ENCODE measurements at regions not wholly inside any gene's neighbourhood (a gene's known extent, or its start where the extent isn't known, plus 50 kb on each side); places are given as distances from the start of the nearest gene placed in this dataset.

DNA sequence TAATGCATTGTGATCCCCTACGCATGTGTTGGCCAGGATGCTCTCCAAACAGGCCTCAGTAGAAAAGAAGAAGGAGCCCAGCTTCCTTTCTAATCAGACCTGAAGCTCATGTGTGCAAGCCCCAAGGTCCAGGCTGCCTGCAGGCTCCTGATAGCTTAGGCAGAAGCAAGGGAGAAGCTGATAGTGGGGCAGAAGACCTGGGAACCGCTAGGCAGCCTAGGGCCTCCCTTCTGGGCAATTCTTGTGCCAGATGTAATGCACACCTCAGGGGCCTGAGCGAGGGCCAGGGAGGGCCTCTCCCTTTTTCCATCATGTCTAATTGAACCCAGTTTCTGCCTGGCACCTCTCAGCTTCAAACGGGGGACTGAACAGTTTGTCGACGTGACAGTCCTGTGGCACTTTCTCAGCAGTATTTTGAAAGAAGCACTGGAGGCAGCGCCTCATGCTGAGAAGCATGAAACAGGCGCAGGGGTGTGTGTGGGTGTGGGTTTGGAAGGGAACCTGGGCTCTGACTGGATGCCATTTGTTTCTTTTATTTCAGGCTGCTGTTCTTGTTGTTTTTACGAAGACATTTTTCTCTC lies 212.8 kb downstream of the PIK3R1 start:
- H3K27ac Mint-ChIP-seq (ENCODE audit: unreplicated experiment): no peak overlapping the region
- H3K4me3 Mint-ChIP-seq (ENCODE audit: unreplicated experiment): no peak overlapping the region
- no peak for DNase-seq (ENCODE audit: low spot score)
- no peaks in the 10 kb centered on the region for H3K9me3 Mint-ChIP-seq (ENCODE audit: unreplicated experiment)
- no peaks in the 10 kb centered on the region for H3K36me3 Mint-ChIP-seq (ENCODE audit: low read depth, unreplicated experiment)
- H3K27me3 Mint-ChIP-seq (ENCODE audit: unreplicated experiment): no peaks in the 10 kb centered on the region
- peaks cover 14% of the 10 kb centered on the region for H3K4me1 Mint-ChIP-seq (ENCODE audit: unreplicated experiment)
- TF ChIP-seq, protein P1, sequence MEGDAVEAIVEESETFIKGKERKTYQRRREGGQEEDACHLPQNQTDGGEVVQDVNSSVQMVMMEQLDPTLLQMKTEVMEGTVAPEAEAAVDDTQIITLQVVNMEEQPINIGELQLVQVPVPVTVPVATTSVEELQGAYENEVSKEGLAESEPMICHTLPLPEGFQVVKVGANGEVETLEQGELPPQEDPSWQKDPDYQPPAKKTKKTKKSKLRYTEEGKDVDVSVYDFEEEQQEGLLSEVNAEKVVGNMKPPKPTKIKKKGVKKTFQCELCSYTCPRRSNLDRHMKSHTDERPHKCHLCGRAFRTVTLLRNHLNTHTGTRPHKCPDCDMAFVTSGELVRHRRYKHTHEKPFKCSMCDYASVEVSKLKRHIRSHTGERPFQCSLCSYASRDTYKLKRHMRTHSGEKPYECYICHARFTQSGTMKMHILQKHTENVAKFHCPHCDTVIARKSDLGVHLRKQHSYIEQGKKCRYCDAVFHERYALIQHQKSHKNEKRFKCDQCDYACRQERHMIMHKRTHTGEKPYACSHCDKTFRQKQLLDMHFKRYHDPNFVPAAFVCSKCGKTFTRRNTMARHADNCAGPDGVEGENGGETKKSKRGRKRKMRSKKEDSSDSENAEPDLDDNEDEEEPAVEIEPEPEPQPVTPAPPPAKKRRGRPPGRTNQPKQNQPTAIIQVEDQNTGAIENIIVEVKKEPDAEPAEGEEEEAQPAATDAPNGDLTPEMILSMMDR (IDR thresholded peaks at IDR 0.05; ENCODE audit: unreplicated experiment): no peak

DNA sequence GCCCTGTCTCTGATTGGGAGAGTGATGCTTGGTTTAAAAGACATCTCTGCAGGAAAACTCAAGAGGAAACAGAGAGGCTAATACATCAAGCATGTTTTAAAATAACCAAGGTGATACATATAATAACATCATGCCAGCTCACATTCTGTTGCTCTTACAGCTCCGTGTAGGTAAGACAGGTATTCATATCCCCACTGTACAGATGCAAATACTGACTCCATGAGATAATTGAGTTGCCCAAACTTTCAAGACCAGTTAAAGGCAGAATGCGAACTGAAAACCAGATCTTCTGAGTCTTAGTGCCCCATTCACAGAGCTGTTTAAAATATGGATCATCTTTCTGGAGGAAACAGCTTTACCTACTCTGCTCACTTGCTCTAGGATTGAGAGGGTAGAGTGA lies 214.0 kb downstream of the PIK3R1 start:
- Mint-ChIP-seq H3K4me3 (ENCODE audit: unreplicated experiment) (no peak overlapping the region), H3K4me1 (ENCODE audit: unreplicated experiment) (peaks cover 23% of the 10 kb centered on the region), H3K27ac (ENCODE audit: unreplicated experiment) (no peak overlapping the region), H3K27me3 (ENCODE audit: unreplicated experiment) (no peaks in the 10 kb centered on the region), H3K36me3 (ENCODE audit: low read depth, unreplicated experiment) (no peaks in the 10 kb centered on the region), H3K9me3 (ENCODE audit: unreplicated experiment) (no peaks in the 10 kb centered on the region)
- TF ChIP-seq, protein P1 (IDR thresholded peaks at IDR 0.05; ENCODE audit: unreplicated experiment): no peak
- no peak for DNase-seq (ENCODE audit: low spot score)

DNA sequence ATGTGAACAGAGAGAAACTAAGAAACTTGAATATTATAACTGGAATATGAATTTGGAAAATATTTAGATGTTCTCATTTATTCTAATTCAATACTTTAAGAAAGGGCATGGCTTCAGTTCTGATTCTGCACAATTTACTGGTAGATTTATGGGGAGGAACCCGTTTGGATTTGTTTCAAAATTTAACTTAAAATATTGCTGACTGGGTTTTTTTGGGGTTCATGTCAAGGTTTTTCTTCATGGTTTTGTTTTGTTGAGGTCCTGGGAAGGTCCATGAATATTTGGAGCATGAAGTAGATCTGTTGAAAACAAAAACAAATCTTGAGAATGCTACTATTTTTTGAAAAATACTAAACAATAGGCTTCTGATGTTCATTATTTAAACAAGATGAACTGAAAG lies 214.7 kb downstream of the PIK3R1 start:
- H3K9me3 Mint-ChIP-seq (ENCODE audit: unreplicated experiment): no peaks in the 10 kb centered on the region
- H3K27ac Mint-ChIP-seq (ENCODE audit: unreplicated experiment): no peak overlapping the region
- no peaks in the 10 kb centered on the region for H3K36me3 Mint-ChIP-seq (ENCODE audit: low read depth, unreplicated experiment)
- TF ChIP-seq, protein P1 (IDR thresholded peaks at IDR 0.05; ENCODE audit: unreplicated experiment): no peak
- DNase-seq (ENCODE audit: low spot score): no peak
- no peaks in the 10 kb centered on the region for H3K27me3 Mint-ChIP-seq (ENCODE audit: unreplicated experiment)
- peaks cover 22% of the 10 kb centered on the region for H3K4me1 Mint-ChIP-seq (ENCODE audit: unreplicated experiment)
- no peak overlapping the region for H3K4me3 Mint-ChIP-seq (ENCODE audit: unreplicated experiment)

DNA sequence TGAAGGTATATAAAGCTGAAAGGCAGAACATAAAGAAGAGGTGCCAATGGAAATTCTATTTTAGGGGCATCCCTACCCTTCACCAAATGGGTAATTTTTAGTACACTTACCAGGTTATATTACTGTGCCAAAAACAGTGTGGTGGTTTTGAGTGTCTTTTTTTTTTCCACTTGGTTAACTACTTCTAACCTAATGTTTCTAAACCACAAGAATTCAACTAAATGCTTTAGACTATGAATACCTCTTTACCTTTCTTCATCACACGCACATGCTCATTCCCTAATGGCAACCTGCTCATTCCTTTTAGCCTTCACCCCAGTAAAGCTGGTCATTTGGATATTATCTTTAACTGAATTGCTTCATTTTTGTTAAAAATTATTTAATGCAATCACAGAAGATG lies 215.6 kb downstream of the PIK3R1 start:
- no peaks in the 10 kb centered on the region for H3K27me3 Mint-ChIP-seq (ENCODE audit: unreplicated experiment)
- no peaks in the 10 kb centered on the region for H3K9me3 Mint-ChIP-seq (ENCODE audit: unreplicated experiment)
- no peak overlapping the region for H3K4me3 Mint-ChIP-seq (ENCODE audit: unreplicated experiment)
- TF ChIP-seq, protein P1 (IDR thresholded peaks at IDR 0.05; ENCODE audit: unreplicated experiment): no peak
- H3K27ac Mint-ChIP-seq (ENCODE audit: unreplicated experiment): no peak overlapping the region
- no peak for DNase-seq (ENCODE audit: low spot score)
- H3K4me1 Mint-ChIP-seq (ENCODE audit: unreplicated experiment): peaks cover 23% of the 10 kb centered on the region
- no peaks in the 10 kb centered on the region for H3K36me3 Mint-ChIP-seq (ENCODE audit: low read depth, unreplicated experiment)

DNA sequence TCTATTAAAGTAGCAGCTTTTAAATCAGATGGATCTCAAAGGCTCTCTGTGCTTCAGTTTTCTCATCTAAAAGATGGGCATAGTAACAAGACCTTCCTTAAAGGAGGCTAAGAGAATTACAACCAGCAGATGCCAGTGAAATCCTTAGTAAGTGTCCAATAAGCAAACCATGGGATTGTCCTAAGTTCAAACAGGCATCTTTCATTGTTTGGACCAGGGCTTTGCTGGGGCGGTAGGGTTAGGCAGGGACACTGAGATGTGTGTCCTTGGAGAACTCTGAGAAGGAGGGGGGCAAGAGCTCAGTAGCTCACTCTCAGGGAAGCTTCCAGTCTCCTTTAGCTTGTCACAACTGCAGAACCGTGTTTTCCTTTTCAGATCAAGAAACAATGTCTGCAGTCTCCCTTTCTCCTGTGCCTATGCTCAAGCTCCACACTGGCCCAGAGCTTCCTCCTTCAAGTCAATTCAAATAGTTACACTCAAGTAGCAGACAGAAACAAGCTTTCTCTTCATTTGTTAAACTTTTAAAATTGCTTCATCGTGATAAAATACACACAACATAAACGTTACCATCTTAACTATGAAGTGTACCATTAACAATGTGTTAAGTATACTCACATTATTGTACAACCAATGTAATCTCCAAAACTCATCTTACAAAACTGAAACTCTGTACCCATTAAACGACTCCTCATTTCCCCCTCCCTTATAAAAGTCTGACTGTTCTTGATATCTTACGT lies 216.2 kb downstream of the PIK3R1 start:
- H3K27me3 Mint-ChIP-seq (ENCODE audit: unreplicated experiment): no peaks in the 10 kb centered on the region
- H3K36me3 Mint-ChIP-seq (ENCODE audit: low read depth, unreplicated experiment): no peaks in the 10 kb centered on the region
- H3K9me3 Mint-ChIP-seq (ENCODE audit: unreplicated experiment): no peaks in the 10 kb centered on the region
- peaks cover 24% of the 10 kb centered on the region for H3K4me1 Mint-ChIP-seq (ENCODE audit: unreplicated experiment)
- H3K27ac Mint-ChIP-seq (ENCODE audit: unreplicated experiment): no peak overlapping the region
- TF ChIP-seq, protein P1 (IDR thresholded peaks at IDR 0.05; ENCODE audit: unreplicated experiment): no peak
- no peak overlapping the region for H3K4me3 Mint-ChIP-seq (ENCODE audit: unreplicated experiment)
- no peak for DNase-seq (ENCODE audit: low spot score)
